Fibroblast of upper back skin (primary cell): ENCODE measurements at regions not wholly inside any gene's neighbourhood (a gene's known extent, or its start where the extent isn't known, plus 50 kb on each side); places are given as distances from the start of the nearest gene placed in this dataset.

Experiments
- DNase-seq: peaks from one replicate; pipeline ENCODE4 v3.0.0-alpha.2; 2013

DNA sequence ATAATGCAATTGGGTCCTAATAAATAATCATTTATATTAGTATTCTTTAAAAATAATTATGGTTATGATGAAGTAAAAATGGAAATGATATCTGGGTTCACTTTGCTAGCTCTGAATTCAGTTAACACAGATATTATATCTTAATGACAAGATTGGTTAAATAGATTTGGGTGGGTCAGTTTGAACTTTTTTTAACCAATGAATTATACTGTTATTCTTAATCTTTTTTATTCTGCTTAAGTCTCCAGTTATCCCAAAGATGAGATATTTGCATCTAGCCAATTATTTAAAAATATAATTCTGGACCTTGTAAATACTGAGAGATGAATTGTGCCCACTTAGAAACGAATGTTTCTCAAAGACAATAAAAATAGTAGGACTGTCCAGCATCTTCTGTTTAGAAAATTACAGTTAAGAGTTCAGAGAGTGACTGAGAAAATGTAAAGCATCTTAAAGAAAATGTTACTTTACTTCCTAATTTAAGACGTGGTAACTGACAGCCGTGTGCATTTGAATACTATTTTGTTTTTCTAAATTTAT lies 345.2 kb downstream of the USP25 start:
- no peak for DNase-seq

DNA sequence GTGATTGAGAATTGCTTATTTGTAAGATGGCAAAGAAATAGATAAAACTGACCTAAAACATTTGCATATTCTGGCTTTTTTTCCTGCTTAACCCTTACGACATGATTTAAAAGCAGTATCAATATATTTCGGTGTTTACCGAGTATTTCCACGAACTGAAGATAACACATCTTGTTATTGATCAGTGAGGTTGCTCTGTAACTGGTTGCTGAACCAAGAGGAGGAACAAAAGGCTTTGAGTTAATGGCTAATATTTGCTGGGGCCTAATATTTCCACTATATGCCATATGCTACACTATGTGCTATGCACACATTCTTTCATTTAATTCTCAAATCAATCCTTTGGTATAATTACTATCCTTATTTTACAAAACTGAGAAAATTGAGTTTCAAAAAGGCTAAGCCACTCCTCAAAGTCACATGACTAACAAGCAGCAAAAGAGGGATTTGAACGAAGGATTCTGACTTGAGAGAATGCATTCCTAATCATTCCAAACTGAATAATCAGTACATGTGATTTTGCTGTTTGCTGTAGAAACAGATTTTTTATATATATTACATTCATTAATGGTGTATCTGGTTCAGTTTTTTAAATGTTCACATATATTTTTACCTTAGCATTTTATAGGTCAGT lies 346.0 kb downstream of the USP25 start:
- no peak for DNase-seq

- DNase-seq: no peak
Observed at GRCh38 chr21:16076465-16076864, 346.7 kb downstream of the USP25 start.

- no peak for DNase-seq
Observed at GRCh38 chr21:16078382-16078781, 348.6 kb downstream of the USP25 start.

DNA sequence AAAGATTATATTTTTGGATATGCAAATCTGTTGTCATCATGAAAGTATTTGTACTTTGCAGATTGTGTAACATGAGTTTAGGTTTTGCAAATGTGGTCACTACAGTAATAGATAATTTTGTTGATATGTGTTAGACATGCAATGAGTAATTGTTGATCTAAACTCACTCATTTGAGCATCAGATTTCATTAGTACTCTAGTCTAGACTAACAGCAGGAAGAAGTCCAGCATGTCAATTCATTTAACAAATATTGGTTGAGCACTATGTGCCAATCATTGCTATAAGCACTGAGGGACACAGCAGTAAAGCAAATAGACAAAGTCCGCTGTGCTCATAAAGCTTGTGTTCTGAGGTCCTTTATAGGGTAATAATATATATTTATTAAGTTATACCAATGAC lies 350.0 kb downstream of the USP25 start:
- DNase-seq: peak; percentile 51

DNA sequence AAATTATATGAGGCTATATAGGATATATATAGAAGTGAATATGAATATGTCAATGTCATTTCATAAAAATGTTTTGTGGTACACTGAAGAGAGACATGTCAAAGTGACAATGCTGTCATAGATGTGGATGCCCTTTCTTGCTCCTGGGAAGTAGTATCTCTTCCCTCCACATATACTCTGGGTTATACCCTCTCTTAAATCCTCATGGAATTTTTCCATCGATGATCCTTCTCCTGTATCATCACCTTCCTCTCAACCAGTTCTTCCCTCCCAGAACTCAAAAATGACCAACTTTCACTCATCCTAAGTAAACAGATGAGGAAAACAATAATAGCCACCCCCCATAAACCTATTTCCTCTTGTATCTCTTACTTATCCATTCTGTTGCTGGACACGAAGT lies 351.5 kb downstream of the USP25 start:
- DNase-seq: no peak

- no peak for DNase-seq
Observed at GRCh38 chr21:16082038-16082816, 352.4 kb downstream of the USP25 start.

DNA sequence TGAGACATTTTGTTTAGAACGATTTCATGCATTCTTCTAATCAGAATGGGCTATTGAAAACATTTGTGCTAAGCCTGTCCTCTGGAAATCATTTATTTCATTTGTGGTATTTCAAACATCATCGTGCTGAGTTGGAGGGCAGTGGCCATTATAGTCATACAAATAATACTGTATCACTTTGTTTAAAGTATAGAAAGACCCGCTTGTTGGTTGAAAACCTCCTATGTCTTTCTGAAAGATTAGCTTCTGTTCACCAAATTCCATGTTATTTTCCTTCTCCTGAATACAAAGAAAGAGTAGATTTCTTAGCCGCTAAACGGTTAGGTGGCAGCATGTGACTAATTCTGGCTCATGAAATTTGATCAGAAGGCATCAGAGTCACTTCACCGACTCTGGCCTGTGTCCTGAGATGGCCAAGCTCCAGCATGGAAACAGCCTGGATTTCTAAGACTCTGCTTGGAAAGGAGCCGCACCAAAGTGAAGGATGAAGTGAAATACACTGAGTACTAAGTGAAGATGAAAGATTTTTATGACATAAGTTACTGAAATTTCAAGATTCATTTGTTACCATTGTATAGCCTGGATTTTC lies 355.1 kb downstream of the USP25 start:
- DNase-seq: no peak

- DNase-seq: no peak
Observed at GRCh38 chr21:16085421-16085820, 355.6 kb downstream of the USP25 start.

GRCh38 chr21:16086121-16086520 lies 356.3 kb downstream of the USP25 start:
- DNase-seq: peak; percentile 49

GRCh38 chr21:16086936-16087335 lies 357.2 kb downstream of the USP25 start:
- no peak for DNase-seq

DNA sequence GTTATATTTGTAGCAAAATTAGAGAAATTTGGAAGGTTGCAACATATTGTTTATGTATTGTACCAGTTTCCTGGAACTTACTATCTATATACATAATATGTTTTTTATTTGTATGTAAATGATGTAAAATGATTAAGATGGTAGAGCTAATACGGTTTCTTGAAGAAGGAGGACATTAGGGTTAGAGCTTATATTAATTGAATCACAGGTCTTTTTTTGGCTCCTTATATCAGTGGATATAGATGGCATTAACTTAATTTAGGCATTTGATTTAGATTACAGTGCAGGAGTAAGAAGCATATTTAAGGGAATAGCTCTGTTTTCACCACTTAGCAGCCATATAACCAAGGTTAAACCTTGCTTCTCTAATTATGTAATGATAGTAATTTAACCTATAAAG lies 357.7 kb downstream of the USP25 start:
- DNase-seq: no peak

DNA sequence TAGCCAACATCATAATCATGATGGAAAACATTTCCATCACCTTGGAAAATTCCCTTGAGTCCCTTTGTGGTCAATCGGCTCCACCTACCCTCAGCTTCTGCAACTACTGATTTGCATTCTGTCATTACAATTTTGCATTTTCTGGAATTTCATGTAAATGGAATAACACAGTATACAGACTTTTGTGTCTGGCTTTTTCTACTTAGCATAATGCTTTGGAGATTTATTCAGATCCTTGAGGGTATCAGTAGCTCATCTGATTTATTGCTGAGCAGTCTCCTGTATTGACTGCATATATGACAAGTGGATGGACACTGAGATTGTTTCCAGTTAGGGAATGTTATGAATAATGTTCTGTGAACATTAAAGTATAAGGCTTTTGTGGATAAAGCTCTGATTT lies 358.3 kb downstream of the USP25 start:
- no peak for DNase-seq

DNA sequence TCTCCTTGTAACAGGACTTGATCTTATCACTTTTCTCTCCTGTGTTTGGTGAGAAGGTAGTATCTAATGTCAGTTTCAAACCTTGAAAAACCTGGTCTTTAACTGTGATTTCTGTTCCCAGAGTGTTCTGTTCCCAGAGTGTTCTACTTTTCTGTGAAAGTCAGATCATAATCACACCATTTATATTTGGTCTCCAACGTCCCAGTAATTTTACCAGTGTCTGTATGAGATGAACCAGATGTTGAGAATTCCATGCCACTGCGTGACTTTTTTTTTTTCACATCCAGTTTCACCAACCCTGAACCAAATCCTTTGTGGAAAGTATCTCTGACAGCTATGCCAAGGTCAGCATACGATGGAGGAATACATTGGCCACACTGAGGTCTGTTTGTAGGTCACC lies 365.2 kb downstream of the USP25 start:
- no peak for DNase-seq

- no peak for DNase-seq
Observed at GRCh38 chr21:16096988-16097387, 367.2 kb downstream of the USP25 start.

GRCh38 chr21:16102113-16102512 lies 372.3 kb downstream of the USP25 start:
- DNase-seq: no peak

- DNase-seq: no peak
Observed at GRCh38 chr21:16108561-16109075, 378.8 kb downstream of the USP25 start.

DNA sequence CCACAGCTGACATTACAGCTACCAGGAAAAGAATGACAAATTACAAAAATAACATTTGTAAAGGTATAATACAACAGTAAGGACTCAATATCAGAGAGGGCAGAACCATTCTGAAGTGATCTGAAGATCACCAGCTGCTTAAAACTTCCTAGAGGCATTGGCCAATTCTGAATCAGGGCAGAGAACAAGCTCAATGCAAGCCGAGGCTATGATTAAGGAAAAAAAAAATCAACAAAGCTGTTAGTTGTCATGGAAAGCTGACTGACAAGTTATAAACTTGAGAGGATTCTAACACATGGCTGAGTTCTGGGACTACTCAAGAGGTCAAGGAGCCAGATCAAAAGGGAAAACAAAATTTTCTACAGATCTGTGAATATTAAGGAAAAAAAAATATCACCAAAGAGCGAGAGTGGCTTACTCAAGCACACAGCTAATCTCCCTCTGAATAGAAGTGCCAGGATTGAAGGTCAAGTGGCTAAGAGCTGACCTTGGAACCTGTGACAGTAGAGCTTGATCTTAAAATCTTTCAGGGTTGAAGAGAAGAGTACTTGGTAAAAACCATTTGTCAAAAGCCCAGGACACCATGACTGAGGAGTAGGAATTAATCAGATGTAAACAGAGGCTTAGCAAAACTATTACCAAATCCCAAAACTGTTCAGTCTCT lies 383.4 kb downstream of the USP25 start:
- DNase-seq: no peak

DNA sequence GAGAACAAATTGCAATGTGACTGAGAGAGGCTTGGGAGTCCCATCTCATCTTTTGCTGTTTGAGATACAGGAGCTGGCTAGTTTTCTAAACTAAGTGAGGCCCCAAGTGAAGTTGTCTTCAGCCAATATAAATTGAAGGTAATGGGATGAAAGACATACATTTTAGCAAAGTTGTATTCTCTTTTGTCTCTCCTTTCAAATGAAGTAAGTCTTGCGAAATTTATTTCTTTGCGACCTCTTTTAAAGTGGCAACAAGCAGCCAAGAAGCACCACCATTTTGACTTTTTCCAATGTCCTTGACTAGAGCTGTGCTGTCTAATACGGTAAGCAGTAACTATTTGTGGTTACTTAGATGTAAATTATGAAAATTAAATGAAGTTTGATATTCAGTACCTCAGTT lies 385.7 kb downstream of the USP25 start:
- DNase-seq: no peak

DNA sequence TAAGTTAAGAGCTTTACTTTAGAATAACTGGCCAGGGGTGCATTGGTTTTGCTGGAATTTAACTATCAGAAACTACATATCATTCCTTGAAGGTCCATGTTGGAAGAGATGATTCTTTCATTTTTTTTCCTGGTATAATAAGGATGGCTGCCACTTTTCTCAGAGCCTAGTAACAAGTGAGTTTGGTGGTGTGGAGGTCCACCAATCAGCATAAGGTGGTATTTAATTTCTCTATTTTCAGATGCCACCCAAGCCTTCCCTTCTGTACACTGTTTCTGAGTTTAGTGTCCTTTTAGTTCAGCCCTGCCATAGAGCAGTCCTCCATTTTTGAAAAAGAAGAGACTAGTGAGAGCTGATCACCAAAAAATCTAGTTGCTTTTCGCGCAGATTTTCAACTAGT lies 386.3 kb downstream of the USP25 start:
- no peak for DNase-seq

GRCh38 chr21:16116798-16117197 lies 387.0 kb downstream of the USP25 start:
- DNase-seq: peak; percentile 84

DNA sequence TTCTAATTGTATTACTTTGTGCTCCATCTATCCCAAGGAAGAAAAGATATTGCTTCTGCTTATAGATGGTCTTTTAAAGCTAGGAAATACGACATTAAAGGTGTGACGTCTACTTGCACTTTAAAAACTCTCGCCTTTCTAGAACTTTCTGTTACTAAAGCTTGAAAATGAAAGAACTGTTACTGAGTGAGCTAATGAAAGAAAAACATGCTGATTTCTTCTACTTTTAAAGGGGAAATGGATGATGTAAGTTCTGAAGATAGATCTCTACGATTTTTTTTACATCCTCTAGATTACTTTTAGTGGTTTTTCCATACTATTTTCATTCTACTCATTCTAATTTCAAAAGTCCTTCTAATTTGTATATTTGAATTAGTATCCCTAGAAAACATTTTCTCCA lies 387.5 kb downstream of the USP25 start:
- DNase-seq: no peak

- peak; percentile 98 for DNase-seq
Observed at GRCh38 chr21:16117851-16118590, 388.2 kb downstream of the USP25 start.
